GM23338 (cell line): ENCODE measurements at regions not wholly inside any gene's neighbourhood (a gene's known extent, or its start where the extent isn't known, plus 50 kb on each side); places are given as distances from the start of the nearest gene placed in this dataset.

Experiments used
- ATAC-seq: fragments of 200-7000 bp; cut with Tn5 transposase; 3 replicates; pipeline ENCODE4 v1.9.1; 2020
- DNase-seq: peaks from one replicate; pipeline ENCODE4 v3.0.0-alpha.2; 2015; ENCODE audit warnings: low spot score
- H2AFZ ChIP-seq: fragments of 200-600 bp; sonication (generic); 2 replicates; pipeline ENCODE4 v1.8.0; 2016; ENCODE audit warnings: antibody characterized with exemption, mild to moderate bottlenecking, moderate library complexity
- H3F3A ChIP-seq: fragments of 200-600 bp; sonication (generic); replicated peaks from 2 replicates; pipeline ENCODE4 v1.8.0; 2017; ENCODE audit warnings: antibody characterized with exemption, mixed run types, low read depth
- H3K27ac ChIP-seq: fragments of 200-600 bp; sonication (generic); 2 replicates; pipeline ENCODE4 v1.6.1; 2016; ENCODE audit warnings: low read depth
- H3K27me3 ChIP-seq: fragments of 200-600 bp; sonication (generic); 2 replicates; pipeline ENCODE4 v1.8.0; 2016; ENCODE audit warnings: mild to moderate bottlenecking, mixed run types, moderate library complexity; ENCODE audit not compliant: insufficient read depth
- H3K36me3 ChIP-seq: fragments of 200-600 bp; sonication (generic); 2 replicates; pipeline ENCODE4 v1.8.0; 2016; ENCODE audit warnings: mild to moderate bottlenecking; ENCODE audit not compliant: insufficient read depth
- H3K4me1 ChIP-seq: fragments of 200-600 bp; sonication (generic); 2 replicates; pipeline ENCODE4 v1.8.0; 2016; ENCODE audit warnings: mild to moderate bottlenecking, moderate library complexity; ENCODE audit not compliant: insufficient read depth
- H3K4me2 ChIP-seq: fragments of 200-600 bp; sonication (generic); 2 replicates; pipeline ENCODE4 v1.7.1; 2017; ENCODE audit warnings: mixed run types
- H3K4me3 ChIP-seq: fragments of 200-600 bp; sonication (generic); 2 replicates; pipeline ENCODE4 v1.6.1; 2016; ENCODE audit warnings: mixed run types
- H3K79me2 ChIP-seq: fragments of 200-600 bp; sonication (generic); replicated peaks from 2 replicates; pipeline ENCODE4 v1.8.0; 2017; ENCODE audit warnings: mild to moderate bottlenecking; ENCODE audit not compliant: insufficient read depth
- H3K9me2 ChIP-seq: fragments of 200-600 bp; sonication (generic); 2 replicates; pipeline ENCODE4 v1.8.0; 2017; ENCODE audit not compliant: insufficient read depth
- H4K20me1 ChIP-seq: fragments of 200-600 bp; sonication (generic); replicated peaks from 2 replicates; pipeline ENCODE4 v1.8.0; 2017; ENCODE audit warnings: mild to moderate bottlenecking; ENCODE audit not compliant: insufficient read depth
- H3K27ac Mint-ChIP-seq: 2 replicates; pipeline ENCODE4 v1.8.0; 2020; ENCODE audit warnings: inconsistent platforms, mild to moderate bottlenecking, moderate library complexity, mixed read lengths
- H3K27me3 Mint-ChIP-seq: 3 replicates; pipeline ENCODE4 v1.8.0; 2022; ENCODE audit warnings: low read depth, mild to moderate bottlenecking, moderate library complexity, mixed read lengths, inconsistent platforms; ENCODE audit not compliant: insufficient read depth, poor library complexity
- H3K36me3 Mint-ChIP-seq: 3 replicates; pipeline ENCODE4 v1.8.0; 2021; ENCODE audit warnings: low read depth, mild to moderate bottlenecking, inconsistent platforms, moderate library complexity, mixed read lengths
- H3K4me1 Mint-ChIP-seq: 3 replicates; pipeline ENCODE4 v1.8.0; 2020; ENCODE audit warnings: mild to moderate bottlenecking, inconsistent platforms, mixed read lengths
- H3K4me3 Mint-ChIP-seq: 3 replicates; pipeline ENCODE4 v1.8.0; 2021; ENCODE audit warnings: moderate library complexity, mild to moderate bottlenecking, inconsistent platforms, mixed read lengths
- H3K9me3 Mint-ChIP-seq: 3 replicates; pipeline ENCODE4 v1.8.0; 2020; ENCODE audit warnings: moderate library complexity, mild to moderate bottlenecking, inconsistent platforms, mixed read lengths
- CREB1 ChIP-seq: fragments of 250-450 bp; sonication (Bioruptor Pico); IDR thresholded peaks from 2 replicates; pipeline ENCODE4 v1.5.0; 2020; ENCODE audit warnings: low read depth, mild to moderate bottlenecking, moderate library complexity
- EZH2 ChIP-seq: fragments of 200-600 bp; sonication (generic); IDR thresholded peaks from one replicate; pipeline ENCODE4 v1.8.0; 2017; ENCODE audit warnings: antibody characterized with exemption, mild to moderate bottlenecking, low read depth; ENCODE audit not compliant: unreplicated experiment
- NANOG ChIP-seq: IDR thresholded peaks from 2 replicates; pipeline ENCODE4 v1.6.1; 2016; ENCODE audit warnings: antibody characterized with exemption, borderline replicate concordance
- POLR2AphosphoS5 ChIP-seq: IDR thresholded peaks from 2 replicates; pipeline ENCODE4 v1.6.1; 2016; ENCODE audit warnings: antibody characterized with exemption, low read depth
- REST ChIP-seq: IDR thresholded peaks from one replicate; pipeline ENCODE4 v1.6.1; 2018; ENCODE audit warnings: antibody characterized with exemption; ENCODE audit not compliant: unreplicated experiment
- ZNF114 ChIP-seq: fragments of 250-450 bp; sonication (Bioruptor Pico); IDR thresholded peaks from 2 replicates; pipeline ENCODE4 v1.5.0; 2020; ENCODE audit warnings: mild to moderate bottlenecking, moderate library complexity
- ZNF462 ChIP-seq: fragments of 250-450 bp; sonication (Bioruptor Pico); IDR thresholded peaks from 2 replicates; pipeline ENCODE4 v1.5.0; 2020; ENCODE audit warnings: mild to moderate bottlenecking, moderate library complexity

GRCh38 chr12:61161961-61162360, 1098.2 kb upstream of the USP15 start:
- Mint-ChIP-seq H3K27me3 (peaks cover 1% of the 10 kb centered on the region), H3K4me3 (no peak overlapping the region), H3K27ac (no peak overlapping the region), H3K9me3 (peaks cover 17% of the 10 kb centered on the region; the same call in 2 of the 3 replicates), H3K4me1 (no peaks in the 10 kb centered on the region), H3K36me3 (peaks cover 2% of the 10 kb centered on the region; the same call in 1 of the 3 replicates)
- H2AFZ ChIP-seq, result no peak overlapping the region
- no peaks in the 10 kb centered on the region for H3K4me1 ChIP-seq
- no peak overlapping the region for H3K4me3 ChIP-seq
- no peaks in the 10 kb centered on the region for H4K20me1 ChIP-seq
- H3K27me3 ChIP-seq, result no peaks in the 10 kb centered on the region
- H3K36me3 ChIP-seq, result no peaks in the 10 kb centered on the region
- H3K9me2 ChIP-seq, result no peaks in the 10 kb centered on the region
- TF ChIP-seq NANOG (no peak), CREB1 (no peak), POLR2AphosphoS5 (no peak), EZH2 (no peak), ZNF462 (CRISPR knock-in tag) (no peak), REST (no peak), ZNF114 (CRISPR knock-in tag) (no peak)
- no peak overlapping the region for H3K27ac ChIP-seq
- H3K79me2 ChIP-seq, result no peaks in the 10 kb centered on the region
- H3K4me2 ChIP-seq, result no peak overlapping the region
- ATAC-seq (no peak), DNase-seq (no peak)
- no peaks in the 10 kb centered on the region for H3F3A ChIP-seq
